IMR-90 (cell line): ENCODE measurements at regions not wholly inside any gene's neighbourhood (a gene's known extent, or its start where the extent isn't known, plus 50 kb on each side); places are given as distances from the start of the nearest gene placed in this dataset.

Experiments
- ATAC-seq: fragments of 200-7000 bp; cut with Tn5 transposase; 2 replicates; pipeline ENCODE4 v1.9.1; 2020; ENCODE audit warnings: low read depth, mild to moderate bottlenecking, moderate library complexity
- BruUV-seq: library from RNA; stranded (reverse); fragments of 400-500 nt; replicated peaks from 2 replicates; lab custom pipeline; 2021; lab: Mats Ljungman, UMichigan
- CTCF ChIA-PET: fragments of 300-600 bp; formaldehyde crosslinking; extraction: SDS; loops from one replicate; lab custom pipeline; 2021; ENCODE audit warnings: antibody characterized with exemption; lab: Yijun Ruan, JAX
- POLR2A ChIA-PET: fragments of 300-600 bp; sonication (Branson Sonifier 250); formaldehyde crosslinking; loops from one replicate; lab custom pipeline; 2022; ENCODE audit warnings: antibody characterized with exemption; ENCODE audit not compliant: unreplicated experiment; lab: Charles Lee
- DNase-seq: peaks from one replicate; pipeline ENCODE4 v3.0.0; 2013
- H2AFZ ChIP-seq: replicated peaks from 2 replicates; pipeline ENCODE3; 2013; ENCODE audit warnings: low read length, mild to moderate bottlenecking; ENCODE audit not compliant: poor library complexity
- H2AK5ac ChIP-seq: 2 replicates; pipeline ENCODE4 v1.6.1; 2013; ENCODE audit warnings: low read depth, low read length, inconsistent platforms
- H2AK9ac ChIP-seq: replicated peaks from 2 replicates; pipeline ENCODE3; 2013; ENCODE audit warnings: mild to moderate bottlenecking, low read depth, low read length, moderate library complexity; ENCODE audit not compliant: poor library complexity
- H2BK120ac ChIP-seq: 2 replicates; pipeline ENCODE4 v1.6.1; 2013; ENCODE audit warnings: low read depth, low read length, inconsistent platforms
- H2BK15ac ChIP-seq: 3 replicates; pipeline ENCODE4 v1.6.1; 2013; ENCODE audit warnings: low read depth, low read length, inconsistent platforms
- H2BK20ac ChIP-seq: 2 replicates; pipeline ENCODE4 v1.6.1; 2013; ENCODE audit warnings: low read depth, mild to moderate bottlenecking, inconsistent platforms, low read length, moderate library complexity
- H2BK5ac ChIP-seq: 2 replicates; pipeline ENCODE4 v1.6.1; 2013; ENCODE audit warnings: mild to moderate bottlenecking, low read depth, low read length, inconsistent platforms; ENCODE audit not compliant: poor library complexity, severe bottlenecking
- H3K14ac ChIP-seq: replicated peaks from 2 replicates; pipeline ENCODE4 v1.6.1; 2013; ENCODE audit warnings: low read depth, low read length, inconsistent platforms
- H3K18ac ChIP-seq: 2 replicates; pipeline ENCODE4 v1.6.1; 2013; ENCODE audit warnings: low read depth, low read length, control low read depth
- H3K23ac ChIP-seq: 2 replicates; pipeline ENCODE4 v1.6.1; 2013; ENCODE audit warnings: low read depth, low read length, inconsistent platforms
- H3K27ac ChIP-seq: 2 replicates; pipeline ENCODE4 v1.5.1; 2013; ENCODE audit warnings: mild to moderate bottlenecking, control low read depth, low read length; ENCODE audit not compliant: insufficient read depth
- H3K27me3 ChIP-seq: 2 replicates; pipeline ENCODE4 v1.6.1; 2013; ENCODE audit warnings: low read length; ENCODE audit not compliant: control insufficient read depth, insufficient read depth
- H3K36me3 ChIP-seq: 2 replicates; pipeline ENCODE4 v1.6.1; 2013; ENCODE audit warnings: low read length, mixed read lengths; ENCODE audit not compliant: control insufficient read depth, insufficient read depth
- H3K4ac ChIP-seq: 2 replicates; pipeline ENCODE4 v1.6.1; 2013; ENCODE audit warnings: low read depth, low read length, inconsistent platforms
- H3K4me1 ChIP-seq: 2 replicates; pipeline ENCODE4 v1.6.1; 2013; ENCODE audit warnings: low read length, mixed read lengths; ENCODE audit not compliant: control insufficient read depth, insufficient read depth
- H3K4me2 ChIP-seq: 2 replicates; pipeline ENCODE4 v1.6.1; 2013; ENCODE audit warnings: low read depth, mild to moderate bottlenecking, control low read depth, low read length, moderate library complexity
- H3K4me3 ChIP-seq: 2 replicates; pipeline ENCODE4 v1.5.1; 2013; ENCODE audit warnings: low read depth, mild to moderate bottlenecking, control low read depth, low read length, moderate library complexity; ENCODE audit not compliant: insufficient read depth
- H3K56ac ChIP-seq: 2 replicates; pipeline ENCODE4 v1.6.1; 2013; ENCODE audit warnings: low read length, inconsistent platforms; ENCODE audit not compliant: insufficient read depth; ENCODE audit errors: extremely low read depth
- H3K79me1 ChIP-seq, 2 experiments: 2 replicates each; pipeline ENCODE4 v1.6.1; 2013; ENCODE audit warnings: low read length in 2 of 2, inconsistent platforms in 1 of 2, low read depth in 1 of 2
- H3K9ac ChIP-seq: 2 replicates; pipeline ENCODE4 v1.6.1; 2013; ENCODE audit warnings: low read depth, low read length, control low read depth
- H3K9me1 ChIP-seq: 2 replicates; pipeline ENCODE4 v1.6.1; 2013; ENCODE audit warnings: low read length, inconsistent platforms; ENCODE audit not compliant: insufficient read depth
- H3K9me3 ChIP-seq: 2 replicates; pipeline ENCODE4 v1.6.1; 2013; ENCODE audit warnings: low read length; ENCODE audit not compliant: control insufficient read depth, insufficient read depth
- H4K20me1 ChIP-seq: 2 replicates; pipeline ENCODE4 v1.6.1; 2013; ENCODE audit warnings: low read length, inconsistent platforms; ENCODE audit not compliant: insufficient read depth
- H4K5ac ChIP-seq: 2 replicates; pipeline ENCODE4 v1.6.1; 2013; ENCODE audit warnings: mild to moderate bottlenecking, low read depth, low read length, control low read depth
- H4K8ac ChIP-seq, 2 experiments: 2 replicates each; pipeline ENCODE4 v1.6.1; 2013; ENCODE audit warnings: low read depth in 2 of 2, low read length in 2 of 2, control low read depth in 1 of 2, inconsistent platforms in 1 of 2
- H4K91ac ChIP-seq: 2 replicates; pipeline ENCODE4 v1.6.1; 2013; ENCODE audit warnings: low read depth, low read length, inconsistent platforms; ENCODE audit not compliant: insufficient read depth
- MAFK ChIP-seq: IDR thresholded peaks from 2 replicates; pipeline ENCODE4 v1.6.1; 2012; ENCODE audit warnings: low read depth, low read length, improper control_type of control experiment
- MAZ ChIP-seq: IDR thresholded peaks from 2 replicates; pipeline ENCODE4 v1.6.1; 2012; ENCODE audit warnings: low read depth, mild to moderate bottlenecking, low read length, improper control_type of control experiment, moderate library complexity, borderline replicate concordance
- RAD21 ChIP-seq: IDR thresholded peaks from 2 replicates; pipeline ENCODE4 v1.6.1; 2012; ENCODE audit warnings: low read length, improper control_type of control experiment
- WGBS, 2 experiments: methylation state at CpG; one replicate each; pipeline versions ENCODE4 v1.1.5 to v1.1.7; 2013; ENCODE audit warnings: missing lambda C conversion rate in 2 of 2; ENCODE audit not compliant: insufficient read length in 1 of 2; ENCODE audit errors: extremely low coverage in 2 of 2; 5-methylcytosine and 5-hydroxymethylcytosine counted together
- dilution Hi-C: fragments of 300-500 bp; cut with HindIII; formaldehyde crosslinking; loops from one replicate; pipeline ENCODE4 v1.14.3; 2018; ENCODE audit warnings: low sequenced_read_pairs; ENCODE audit not compliant: unreplicated experiment
- in situ Hi-C: fragments of 300-500 bp; cut with MboI; formaldehyde crosslinking; loops from 3 replicates; pipeline ENCODE4 v1.14.3; 2019; ENCODE audit warnings: low sequenced_read_pairs, inconsistent platforms, mixed read lengths
- intact Hi-C: fragments of 100-400 bp; cut with micrococcal nuclease; formaldehyde crosslinking; loops from 2 replicates; pipeline ENCODE4 v1.10.0; 2022
- TF ChIP-seq, protein P1 (sequence below): conservative IDR thresholded peaks from 2 replicates; pipeline ENCODE4 v1.5.1; 2012; ENCODE audit warnings: mild to moderate bottlenecking, low read depth, low read length, improper control_type of control experiment

DNA sequence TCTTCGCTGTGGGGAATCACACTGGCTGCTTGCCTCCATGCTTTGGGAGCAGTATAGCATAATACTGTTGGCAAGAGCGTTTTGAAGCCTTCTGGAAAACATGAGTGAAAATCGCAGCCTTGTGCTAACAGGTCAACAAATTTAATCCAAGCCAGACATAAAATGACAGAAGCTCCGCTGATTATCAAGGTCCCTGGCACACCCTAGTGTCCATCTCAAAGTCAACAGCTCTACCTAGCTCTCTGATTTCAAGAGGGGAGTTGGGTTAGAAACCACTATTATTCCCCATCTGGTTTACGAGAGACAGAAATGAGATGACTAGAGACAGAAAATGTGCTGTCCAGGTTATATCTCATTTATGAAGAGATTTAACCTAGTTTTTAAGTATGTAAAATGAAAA lies 73.6 kb upstream of the MDFIC2 start:
- H2BK120ac ChIP-seq = no peak overlapping the region
- dilution Hi-C loops = no loop called here
- no peak overlapping the region for H3K9ac ChIP-seq
- no peak overlapping the region for H4K5ac ChIP-seq
- 40% methylated on average over 1 of the region's 5 CpGs; no CpG with 5 or more reads in 1 of the 2 experiments for WGBS, 2 experiments
- no peaks in the 10 kb centered on the region for H3K9me1 ChIP-seq
- no TSS peak for BruUV-seq
- no peak overlapping the region for H3K56ac ChIP-seq
- H2AK5ac ChIP-seq = no peak overlapping the region
- no peak overlapping the region for H3K4me2 ChIP-seq
- H3K23ac ChIP-seq = no peak overlapping the region
- TF ChIP-seq MAFK (no peak), MAZ (no peak), RAD21 (no peak)
- TF ChIP-seq, protein P1, sequence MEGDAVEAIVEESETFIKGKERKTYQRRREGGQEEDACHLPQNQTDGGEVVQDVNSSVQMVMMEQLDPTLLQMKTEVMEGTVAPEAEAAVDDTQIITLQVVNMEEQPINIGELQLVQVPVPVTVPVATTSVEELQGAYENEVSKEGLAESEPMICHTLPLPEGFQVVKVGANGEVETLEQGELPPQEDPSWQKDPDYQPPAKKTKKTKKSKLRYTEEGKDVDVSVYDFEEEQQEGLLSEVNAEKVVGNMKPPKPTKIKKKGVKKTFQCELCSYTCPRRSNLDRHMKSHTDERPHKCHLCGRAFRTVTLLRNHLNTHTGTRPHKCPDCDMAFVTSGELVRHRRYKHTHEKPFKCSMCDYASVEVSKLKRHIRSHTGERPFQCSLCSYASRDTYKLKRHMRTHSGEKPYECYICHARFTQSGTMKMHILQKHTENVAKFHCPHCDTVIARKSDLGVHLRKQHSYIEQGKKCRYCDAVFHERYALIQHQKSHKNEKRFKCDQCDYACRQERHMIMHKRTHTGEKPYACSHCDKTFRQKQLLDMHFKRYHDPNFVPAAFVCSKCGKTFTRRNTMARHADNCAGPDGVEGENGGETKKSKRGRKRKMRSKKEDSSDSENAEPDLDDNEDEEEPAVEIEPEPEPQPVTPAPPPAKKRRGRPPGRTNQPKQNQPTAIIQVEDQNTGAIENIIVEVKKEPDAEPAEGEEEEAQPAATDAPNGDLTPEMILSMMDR = no peak
- H3K4me1 ChIP-seq = no peaks in the 10 kb centered on the region
- H2BK20ac ChIP-seq = no peak overlapping the region
- in situ Hi-C loops = no loop called here
- H2AFZ ChIP-seq = no peak overlapping the region
- DNase-seq (no peak), ATAC-seq (no peak)
- no peaks in the 10 kb centered on the region for H3K79me1 ChIP-seq
- H4K91ac ChIP-seq = no peak overlapping the region
- no peak overlapping the region for H3K4ac ChIP-seq
- H4K8ac ChIP-seq = no peak overlapping the region
- H3K27ac ChIP-seq = no peak overlapping the region
- no peaks in the 10 kb centered on the region for H3K9me3 ChIP-seq
- no peaks in the 10 kb centered on the region for H3K27me3 ChIP-seq
- CTCF ChIA-PET = no interaction called here
- H3K4me3 ChIP-seq = no peak overlapping the region
- no peak overlapping the region for H2BK15ac ChIP-seq
- POLR2A ChIA-PET = no interaction called here
- no peaks in the 10 kb centered on the region for H4K20me1 ChIP-seq
- intact Hi-C loops = no loop called here
- no peak overlapping the region for H3K18ac ChIP-seq
- no peaks in the 10 kb centered on the region for H3K36me3 ChIP-seq
- no peak overlapping the region for H2BK5ac ChIP-seq
- no peak overlapping the region for H3K14ac ChIP-seq
- no peak overlapping the region for H2AK9ac ChIP-seq
